ENCODE measurements at regions not wholly inside any gene's neighbourhood (a gene's known extent, or its start where the extent isn't known, plus 50 kb on each side); places are given as distances from the start of the nearest gene placed in this dataset.

- Histone ChIP-seq H3K27ac (ENCODE audit: low read depth, low read length) (no peak overlapping the region), H4K20me1 (ENCODE audit: insufficient read depth) (no peaks in the 10 kb centered on the region), H2AFZ (ENCODE audit: low read depth, low read length, poor library complexity, severe bottlenecking) (no peak overlapping the region), H3K4me1 (ENCODE audit: control insufficient read depth in 1 of 2, insufficient read depth in 2 of 2, low read length in 2 of 2) (peaks cover 0 to 15% of the 10 kb centered on the region in 2 experiments; a peak in 1 of 4 replicates), H3K9me3 (ENCODE audit: control insufficient read depth in 1 of 2, insufficient read depth in 1 of 2, low read depth in 1 of 2, low read length in 2 of 2) (no peaks in the 10 kb centered on the region), H3K4me3 (replicated peaks in 1 of 2; ENCODE audit: low read depth in 1 of 2, low read length in 2 of 2) (no peak overlapping the region), H3K9ac (ENCODE audit: low read length) (no peak overlapping the region), H3K36me3 (ENCODE audit: control insufficient read depth in 1 of 2, insufficient read depth in 2 of 2, low read length in 2 of 2) (no peaks in the 10 kb centered on the region), H3K27me3 (ENCODE audit: insufficient read depth, low read length) (no peaks in the 10 kb centered on the region), H3K79me2 (ENCODE audit: insufficient read depth, low read length) (no peaks in the 10 kb centered on the region), H3K4me2 (ENCODE audit: low read length) (no peak overlapping the region), H3K9me2 (ENCODE audit: insufficient read depth) (no peaks in the 10 kb centered on the region)
- RAD21 ChIA-PET (ENCODE audit: low non-redundant PET in 1 of 2, low total read pairs in 2 of 2, uncharacterized antibody in 2 of 2, unreplicated experiment in 2 of 2): interaction anchor here in 1 of 2 experiments (0.6 kb wide), 1 partner anchor 10 kb away, joined by 3 read pairs; no protein-coding TSS in a partner anchor
- intact Hi-C loops (cut with micrococcal nuclease): no loop called here
- no peak for TF ChIP-seq SIN3A (IDR thresholded peaks at IDR 0.05; ENCODE audit: low read depth)
- no peak for TF ChIP-seq REST (IDR thresholded peaks at IDR 0.05; ENCODE audit: low read depth)
- no peak for ATAC-seq
- POLR2A ChIA-PET: no interaction called here
- DNase-seq (ENCODE audit: low read depth, low spot score): no peak
- CTCF ChIA-PET: no interaction called here
- no TSS peak for BruUV-seq (replicated peaks)
Measured at GRCh38 chr7:106606120-106606519, 54.8 kb downstream of the CCDC71L start.

GRCh38 chr7:106604971-106605370 lies 56.0 kb downstream of the CCDC71L start:
- H3K4me1 ChIP-seq (ENCODE audit: control insufficient read depth in 1 of 2, insufficient read depth in 2 of 2, low read length in 2 of 2): peaks cover 0 to 9% of the 10 kb centered on the region in 2 experiments; a peak in 1 of 4 replicates
- RAD21 ChIA-PET (ENCODE audit: low non-redundant PET in 1 of 2, low total read pairs in 2 of 2, uncharacterized antibody in 2 of 2, unreplicated experiment in 2 of 2): no interaction called here
- no peak for DNase-seq (ENCODE audit: low read depth, low spot score)
- POLR2A ChIA-PET: no interaction called here
- no peaks in the 10 kb centered on the region for H3K36me3 ChIP-seq (ENCODE audit: control insufficient read depth in 1 of 2, insufficient read depth in 2 of 2, low read length in 2 of 2)
- TF ChIP-seq CBX3 (IDR thresholded peaks at IDR 0.05; ENCODE audit: low read depth) (no peak), EZH2 (IDR thresholded peaks at IDR 0.05) (no peak), SP1 (IDR thresholded peaks at IDR 0.05; ENCODE audit: low read depth) (no peak), ELF1 (IDR thresholded peaks at IDR 0.05; ENCODE audit: borderline replicate concordance, low read depth) (no peak), CTCF (IDR thresholded peaks at IDR 0.05 in 2 of 3, conservative IDR thresholded peaks at IDR 0.05 in 1 of 3; ENCODE audit: borderline replicate concordance in 1 of 3, insufficient read depth in 1 of 3, low read depth in 2 of 3, low read length in 2 of 3) (no peak), ATF3 (IDR thresholded peaks at IDR 0.05) (no peak), FOSL1 (IDR thresholded peaks at IDR 0.05; ENCODE audit: low read depth) (no peak)
- TF ChIP-seq, protein P1, sequence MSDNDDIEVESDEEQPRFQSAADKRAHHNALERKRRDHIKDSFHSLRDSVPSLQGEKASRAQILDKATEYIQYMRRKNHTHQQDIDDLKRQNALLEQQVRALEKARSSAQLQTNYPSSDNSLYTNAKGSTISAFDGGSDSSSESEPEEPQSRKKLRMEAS (IDR thresholded peaks at IDR 0.05): no peak
- H2AFZ ChIP-seq (ENCODE audit: low read depth, low read length, poor library complexity, severe bottlenecking): no peak overlapping the region
- H3K27ac ChIP-seq (ENCODE audit: low read depth, low read length): no peak overlapping the region
- no peak for ATAC-seq
- H3K9me3 ChIP-seq (ENCODE audit: control insufficient read depth in 1 of 2, insufficient read depth in 1 of 2, low read depth in 1 of 2, low read length in 2 of 2): no peaks in the 10 kb centered on the region
- H3K9ac ChIP-seq (ENCODE audit: low read length): no peak overlapping the region
- H3K9me2 ChIP-seq (ENCODE audit: insufficient read depth): no peaks in the 10 kb centered on the region
- CTCF ChIA-PET: no interaction called here
- intact Hi-C loops (cut with micrococcal nuclease): no loop called here
- H3K79me2 ChIP-seq (ENCODE audit: insufficient read depth, low read length): no peaks in the 10 kb centered on the region
- BruUV-seq (replicated peaks): no TSS peak
- no peak overlapping the region for H3K4me3 ChIP-seq (replicated peaks in 1 of 2; ENCODE audit: low read depth in 1 of 2, low read length in 2 of 2)
- no peaks in the 10 kb centered on the region for H3K27me3 ChIP-seq (ENCODE audit: insufficient read depth, low read length)
- H4K20me1 ChIP-seq (ENCODE audit: insufficient read depth): no peaks in the 10 kb centered on the region
- H3K4me2 ChIP-seq (ENCODE audit: low read length): no peak overlapping the region

All from HCT116 (cell line).